ENCODE measurements at regions not wholly inside any gene's neighbourhood (a gene's known extent, or its start where the extent isn't known, plus 50 kb on each side); places are given as distances from the start of the nearest gene placed in this dataset.
A peak's percentile ranks its signal among the peaks of the same experiment; 100 is the strongest.

DNA sequence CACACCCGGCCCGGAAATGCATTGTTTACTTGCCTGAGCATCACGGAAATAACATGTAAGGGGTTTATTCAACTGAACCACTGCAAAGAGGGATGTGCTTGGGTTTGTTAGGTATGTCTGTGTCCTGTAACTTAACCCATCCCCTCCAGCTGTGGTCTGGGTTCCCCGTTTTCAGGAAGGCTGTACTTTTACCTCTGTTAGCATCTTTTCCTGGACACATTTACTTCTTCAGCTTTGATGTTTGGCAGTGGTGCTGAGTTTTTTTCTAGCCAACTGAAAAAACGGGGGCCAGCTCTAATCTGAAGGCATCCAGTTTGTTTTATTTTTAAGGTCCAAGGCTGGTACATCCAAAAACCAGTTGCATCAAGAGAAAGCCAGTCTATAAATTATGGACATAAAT is 561.8 kb downstream of the BNC2 start:
- H3K27ac ChIP-seq (ENCODE audit: low read length): no peak overlapping the region
- H3K4me3 ChIP-seq (ENCODE audit: low read length): no peak overlapping the region
- peaks cover 2% of the 10 kb centered on the region for H3K4me1 ChIP-seq (ENCODE audit: control insufficient read depth, insufficient read depth, low read length)
- H3K9me3 ChIP-seq (ENCODE audit: control insufficient read depth, low read length): no peaks in the 10 kb centered on the region
- intact Hi-C loops (cut with DNase I): no loop called here
- H3K27me3 ChIP-seq (ENCODE audit: control insufficient read depth, insufficient read depth): no peaks in the 10 kb centered on the region
- DNase-seq: no peak
- ATAC-seq: no peak
- 76% methylated on average over 5 of the region's 5 CpGs for WGBS

DNA sequence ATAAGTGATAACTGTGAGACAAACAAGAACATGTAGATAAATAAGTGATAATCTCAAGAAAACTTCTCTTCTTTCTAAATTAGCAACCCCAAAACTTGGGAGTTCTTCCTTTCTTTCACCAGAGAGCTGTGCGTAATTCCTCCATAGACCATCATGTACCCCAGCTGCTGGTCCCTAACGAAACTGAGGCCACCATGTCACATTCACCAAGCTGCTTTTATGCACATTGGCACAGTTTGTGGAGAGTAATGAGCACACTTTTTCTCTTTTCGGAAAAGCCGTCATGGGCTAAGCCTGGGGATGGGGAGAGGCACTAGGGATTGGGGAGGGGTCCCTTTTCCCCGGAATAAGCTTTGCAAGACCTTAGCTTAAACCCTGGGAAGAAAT is 561.4 kb downstream of the BNC2 start:
- intact Hi-C loops (cut with DNase I): no loop called here
- H3K27me3 ChIP-seq (ENCODE audit: control insufficient read depth, insufficient read depth): no peaks in the 10 kb centered on the region
- no peak for DNase-seq

DNA sequence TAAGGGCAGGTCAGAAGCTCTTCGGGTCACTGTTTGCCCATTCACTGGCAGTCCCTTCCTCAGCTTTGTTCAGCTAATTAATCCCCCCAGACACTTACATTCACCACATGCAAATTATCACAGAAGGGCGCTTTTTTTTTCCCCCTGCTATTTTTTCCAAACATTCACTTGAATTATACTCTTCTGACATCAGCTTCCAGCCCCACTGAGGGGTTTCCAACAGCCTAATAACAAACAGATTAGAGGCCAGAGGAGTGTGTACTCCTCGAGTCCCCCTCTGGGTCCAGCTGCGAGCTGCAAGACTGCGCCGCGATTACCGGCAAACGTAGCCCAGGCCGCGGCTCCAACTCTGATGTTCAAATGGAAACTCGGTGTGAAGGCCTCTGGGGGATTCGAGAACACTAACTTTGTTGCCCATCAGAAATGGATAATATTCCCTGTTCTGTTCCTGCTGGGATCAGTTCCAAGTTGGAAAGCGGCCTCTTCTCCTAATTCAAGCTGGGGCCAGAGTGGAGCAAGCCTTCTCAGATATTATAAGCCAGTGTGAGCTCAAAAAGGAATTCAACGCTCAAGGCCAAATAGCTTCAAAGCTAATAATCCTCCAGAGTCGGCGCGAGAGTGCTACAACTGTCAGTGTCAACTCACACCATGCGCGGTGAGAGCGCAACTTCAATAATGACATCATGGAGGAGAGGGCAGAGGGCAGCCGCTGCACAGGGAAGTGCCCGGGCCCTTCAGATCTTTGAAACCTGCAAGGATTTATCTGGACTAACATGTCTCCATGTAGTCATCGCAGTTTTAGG is 560.8 kb downstream of the BNC2 start:
- Histone ChIP-seq H3K4me1 (ENCODE audit: control insufficient read depth, insufficient read depth, low read length) (peaks cover 2% of the 10 kb centered on the region), H3K27me3 (ENCODE audit: control insufficient read depth, insufficient read depth) (no peaks in the 10 kb centered on the region), H3K9me3 (ENCODE audit: control insufficient read depth, low read length) (no peaks in the 10 kb centered on the region), H3K4me3 (ENCODE audit: low read length) (no peak overlapping the region), H3K27ac (ENCODE audit: low read length) (peak overlapping the region; percentile 17)
- peak; percentile 78 to 81 for ATAC-seq
- DNase-seq: peak; percentile 51 to 82 (median 80)
- 49% methylated on average over 24 of the region's 24 CpGs for WGBS
- intact Hi-C loops (cut with DNase I): no loop called here

More for the DNA sequence above, 561.4 kb downstream of the BNC2 start:
- Histone ChIP-seq H3K4me1 (ENCODE audit: control insufficient read depth, insufficient read depth, low read length) (peaks cover 2% of the 10 kb centered on the region), H3K27ac (ENCODE audit: low read length) (no peak overlapping the region), H3K4me3 (ENCODE audit: low read length) (no peak overlapping the region), H3K9me3 (ENCODE audit: control insufficient read depth, low read length) (no peaks in the 10 kb centered on the region)
- WGBS: 60% methylated on average over 5 of the region's 5 CpGs
- ATAC-seq: no peak

DNA sequence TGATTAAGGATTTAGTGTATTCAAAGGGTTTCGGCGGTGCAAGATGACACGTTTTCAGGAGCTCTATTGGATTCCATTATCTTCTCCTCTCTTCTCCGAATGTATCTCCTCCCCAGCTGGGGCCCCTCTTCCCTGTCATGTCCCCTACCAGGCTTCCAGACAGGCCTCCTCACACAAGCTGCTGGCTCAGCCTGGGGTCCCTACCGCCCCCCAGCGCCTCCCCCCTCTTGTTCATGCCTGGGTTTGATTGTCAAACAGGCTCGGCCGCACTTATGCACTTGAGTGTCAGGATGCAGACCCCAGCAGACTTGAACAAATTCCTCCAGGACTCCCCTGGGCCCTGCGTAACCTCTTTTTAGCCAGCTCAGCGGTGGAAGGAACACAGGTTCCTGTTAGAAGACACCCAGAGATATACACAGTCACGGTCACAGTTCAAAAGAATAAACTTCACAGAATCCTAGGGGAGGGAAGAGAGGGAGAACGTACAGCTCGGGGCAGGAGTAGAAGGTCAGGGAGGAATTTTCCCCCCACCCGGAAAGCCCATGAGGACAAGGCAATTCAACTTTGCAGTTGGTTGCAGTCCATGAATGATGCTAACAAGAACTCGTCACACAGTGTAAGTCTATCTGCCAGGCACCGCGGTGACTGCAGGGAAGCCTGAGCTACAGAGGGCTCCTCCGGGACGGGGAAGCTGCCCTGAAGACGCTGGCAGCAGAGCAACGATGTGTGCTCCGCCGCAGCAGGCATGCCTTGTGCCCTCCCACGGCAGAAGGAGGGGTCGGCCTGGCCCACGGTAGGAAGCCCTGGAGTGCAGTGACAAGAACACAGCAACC is 560.0 kb downstream of the BNC2 start:
- H3K9me3 ChIP-seq (ENCODE audit: control insufficient read depth, low read length): no peaks in the 10 kb centered on the region
- DNase-seq (peak; percentile 42 to 72 (median 69)), ATAC-seq (peak; percentile 49 to 54)
- no peak overlapping the region for H3K4me3 ChIP-seq (ENCODE audit: low read length)
- no peak overlapping the region for H3K27ac ChIP-seq (ENCODE audit: low read length)
- H3K4me1 ChIP-seq (ENCODE audit: control insufficient read depth, insufficient read depth, low read length): peaks cover 2% of the 10 kb centered on the region
- 52% methylated on average over 26 of the region's 26 CpGs for WGBS
- intact Hi-C loops (cut with DNase I): no loop called here
- H3K27me3 ChIP-seq (ENCODE audit: control insufficient read depth, insufficient read depth): no peaks in the 10 kb centered on the region

DNA sequence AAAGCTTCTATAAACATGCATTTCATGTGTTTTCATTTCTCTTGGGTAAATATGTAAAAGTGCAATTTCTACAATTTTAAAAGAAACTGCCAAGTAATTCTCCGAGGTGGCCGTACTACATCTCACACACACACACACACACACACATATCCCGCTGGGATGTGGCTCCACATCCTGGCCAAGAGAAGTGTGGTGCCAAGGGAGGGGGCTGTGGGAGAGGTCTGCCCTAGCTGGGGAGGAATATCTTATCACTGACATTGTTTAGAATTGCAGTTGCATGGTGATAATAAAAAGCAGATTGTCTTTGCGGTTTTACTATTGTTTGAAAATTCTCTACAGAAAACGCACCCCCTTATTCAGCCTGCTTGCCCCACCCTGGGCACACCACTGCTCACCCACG is 558.4 kb downstream of the BNC2 start:
- intact Hi-C loops (cut with DNase I): no loop called here
- Histone ChIP-seq H3K27me3 (ENCODE audit: control insufficient read depth, insufficient read depth) (no peaks in the 10 kb centered on the region), H3K9me3 (ENCODE audit: control insufficient read depth, low read length) (no peaks in the 10 kb centered on the region), H3K4me1 (ENCODE audit: control insufficient read depth, insufficient read depth, low read length) (peaks cover 2% of the 10 kb centered on the region), H3K4me3 (ENCODE audit: low read length) (no peak overlapping the region), H3K27ac (ENCODE audit: low read length) (no peak overlapping the region)
- DNase-seq: no peak
- ATAC-seq: no peak
- 33% methylated on average over 6 of the region's 6 CpGs for WGBS

DNA sequence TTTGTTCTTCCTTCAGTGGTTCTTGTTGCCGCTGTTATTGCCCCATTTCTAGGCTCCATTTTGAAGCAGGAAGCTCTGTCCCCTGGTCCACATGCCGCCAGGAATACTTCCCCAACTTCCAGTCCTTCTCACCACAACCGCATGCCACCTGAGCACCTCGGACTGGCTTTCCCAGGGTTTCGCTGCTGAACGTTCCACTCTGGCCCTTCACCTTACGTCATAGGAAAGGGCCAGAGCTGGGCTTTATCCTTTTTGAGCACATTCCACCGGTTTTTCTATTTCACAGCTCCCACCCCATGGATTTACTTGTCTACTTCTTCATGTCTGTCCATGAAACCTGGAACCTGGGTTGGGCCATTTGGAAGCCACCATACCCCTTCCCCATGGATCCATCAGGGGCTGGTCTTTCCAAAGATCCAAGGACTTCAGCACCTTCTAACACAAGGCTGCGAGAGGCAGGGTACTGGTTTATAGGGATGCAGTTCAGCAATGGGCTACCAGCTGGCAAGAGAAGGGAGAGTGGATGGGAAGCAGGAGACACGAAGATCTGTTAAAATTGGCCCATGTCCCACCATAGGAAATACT is 557.4 kb downstream of the BNC2 start:
- Histone ChIP-seq H3K9me3 (ENCODE audit: control insufficient read depth, low read length) (no peaks in the 10 kb centered on the region), H3K27me3 (ENCODE audit: control insufficient read depth, insufficient read depth) (no peaks in the 10 kb centered on the region), H3K4me3 (ENCODE audit: low read length) (no peak overlapping the region), H3K4me1 (ENCODE audit: control insufficient read depth, insufficient read depth, low read length) (peaks cover 2% of the 10 kb centered on the region), H3K27ac (ENCODE audit: low read length) (no peak overlapping the region)
- DNase-seq: no peak
- ATAC-seq: no peak
- intact Hi-C loops (cut with DNase I): no loop called here
- WGBS: 91% methylated on average over 10 of the region's 10 CpGs

DNA sequence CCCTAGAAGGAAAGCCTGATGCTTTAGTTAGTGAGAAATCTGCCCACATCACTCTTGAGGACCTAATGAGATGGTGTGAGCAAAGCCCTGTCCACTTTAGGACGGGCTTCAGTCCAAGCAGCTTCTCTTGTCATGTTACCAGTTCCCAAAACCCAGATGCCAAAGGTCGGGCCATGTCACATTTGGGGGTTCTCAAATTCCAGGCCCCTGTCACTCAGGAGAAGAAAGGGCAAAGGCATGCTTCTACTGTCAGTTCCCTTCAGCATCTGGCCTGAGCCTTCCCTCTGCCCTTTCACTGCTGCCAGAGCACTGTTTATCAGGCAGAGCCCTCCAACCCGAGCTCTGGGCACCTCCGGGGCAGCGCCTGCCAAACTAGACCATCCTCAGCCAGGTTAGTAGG is 556.0 kb downstream of the BNC2 start:
- Histone ChIP-seq H3K4me3 (ENCODE audit: low read length) (no peak overlapping the region), H3K27ac (ENCODE audit: low read length) (no peak overlapping the region), H3K27me3 (ENCODE audit: control insufficient read depth, insufficient read depth) (no peaks in the 10 kb centered on the region), H3K4me1 (ENCODE audit: control insufficient read depth, insufficient read depth, low read length) (no peaks in the 10 kb centered on the region), H3K9me3 (ENCODE audit: control insufficient read depth, low read length) (no peaks in the 10 kb centered on the region)
- ATAC-seq (no peak), DNase-seq (no peak)
- intact Hi-C loops (cut with DNase I): no loop called here
- WGBS: 85% methylated on average over 5 of the region's 5 CpGs

DNA sequence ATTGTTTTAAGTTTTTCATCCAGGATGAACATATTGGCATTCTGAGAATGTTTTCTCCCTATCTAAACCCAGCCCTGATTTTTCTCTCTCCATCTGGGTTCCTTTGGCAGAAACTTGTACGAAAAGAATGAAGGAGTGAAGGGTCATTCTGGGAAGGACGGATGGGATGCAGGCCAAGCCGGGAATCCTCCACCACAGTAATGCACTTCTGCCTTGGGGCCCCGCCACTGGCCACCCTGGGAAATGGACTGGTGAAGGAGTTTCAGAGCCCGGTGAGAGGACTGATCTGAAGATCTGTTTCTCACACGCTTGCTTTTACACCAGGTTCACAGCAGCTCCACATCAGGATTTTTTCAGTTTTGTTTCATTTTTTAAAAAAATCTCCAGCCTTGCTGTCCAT is 554.8 kb downstream of the BNC2 start:
- WGBS: 55% methylated on average over 6 of the region's 6 CpGs
- no peak for DNase-seq
- no peaks in the 10 kb centered on the region for H3K27me3 ChIP-seq (ENCODE audit: control insufficient read depth, insufficient read depth)
- H3K27ac ChIP-seq (ENCODE audit: low read length): no peak overlapping the region
- no peaks in the 10 kb centered on the region for H3K9me3 ChIP-seq (ENCODE audit: control insufficient read depth, low read length)
- no peaks in the 10 kb centered on the region for H3K4me1 ChIP-seq (ENCODE audit: control insufficient read depth, insufficient read depth, low read length)
- no peak for ATAC-seq
- intact Hi-C loops (cut with DNase I): no loop called here
- no peak overlapping the region for H3K4me3 ChIP-seq (ENCODE audit: low read length)

DNA sequence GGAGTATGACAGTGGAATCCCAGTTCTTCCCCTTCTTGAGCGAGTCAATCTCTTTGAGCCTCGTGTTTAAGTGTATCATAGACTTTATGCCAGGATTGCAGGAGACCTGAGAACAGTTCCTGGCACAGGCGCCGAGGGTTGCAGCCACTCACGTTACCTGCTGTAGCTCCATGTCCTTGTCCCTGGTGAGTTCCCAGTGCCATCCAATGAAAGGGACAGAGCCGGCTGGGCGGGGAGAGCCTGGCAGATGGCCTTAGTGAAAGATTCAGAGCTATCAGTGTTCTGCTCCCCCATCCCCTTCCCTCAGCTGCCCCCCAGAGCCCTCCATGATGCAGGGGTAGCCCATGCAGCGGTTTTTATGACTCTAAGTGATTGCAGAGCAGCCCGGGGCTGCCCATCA is 554.0 kb downstream of the BNC2 start:
- H3K27me3 ChIP-seq (ENCODE audit: control insufficient read depth, insufficient read depth): no peaks in the 10 kb centered on the region
- no peaks in the 10 kb centered on the region for H3K4me1 ChIP-seq (ENCODE audit: control insufficient read depth, insufficient read depth, low read length)
- intact Hi-C loops (cut with DNase I): no loop called here
- WGBS: 80% methylated on average over 9 of the region's 9 CpGs
- H3K4me3 ChIP-seq (ENCODE audit: low read length): no peak overlapping the region
- DNase-seq: no peak
- ATAC-seq: no peak
- no peak overlapping the region for H3K27ac ChIP-seq (ENCODE audit: low read length)
- H3K9me3 ChIP-seq (ENCODE audit: control insufficient read depth, low read length): no peaks in the 10 kb centered on the region

DNA sequence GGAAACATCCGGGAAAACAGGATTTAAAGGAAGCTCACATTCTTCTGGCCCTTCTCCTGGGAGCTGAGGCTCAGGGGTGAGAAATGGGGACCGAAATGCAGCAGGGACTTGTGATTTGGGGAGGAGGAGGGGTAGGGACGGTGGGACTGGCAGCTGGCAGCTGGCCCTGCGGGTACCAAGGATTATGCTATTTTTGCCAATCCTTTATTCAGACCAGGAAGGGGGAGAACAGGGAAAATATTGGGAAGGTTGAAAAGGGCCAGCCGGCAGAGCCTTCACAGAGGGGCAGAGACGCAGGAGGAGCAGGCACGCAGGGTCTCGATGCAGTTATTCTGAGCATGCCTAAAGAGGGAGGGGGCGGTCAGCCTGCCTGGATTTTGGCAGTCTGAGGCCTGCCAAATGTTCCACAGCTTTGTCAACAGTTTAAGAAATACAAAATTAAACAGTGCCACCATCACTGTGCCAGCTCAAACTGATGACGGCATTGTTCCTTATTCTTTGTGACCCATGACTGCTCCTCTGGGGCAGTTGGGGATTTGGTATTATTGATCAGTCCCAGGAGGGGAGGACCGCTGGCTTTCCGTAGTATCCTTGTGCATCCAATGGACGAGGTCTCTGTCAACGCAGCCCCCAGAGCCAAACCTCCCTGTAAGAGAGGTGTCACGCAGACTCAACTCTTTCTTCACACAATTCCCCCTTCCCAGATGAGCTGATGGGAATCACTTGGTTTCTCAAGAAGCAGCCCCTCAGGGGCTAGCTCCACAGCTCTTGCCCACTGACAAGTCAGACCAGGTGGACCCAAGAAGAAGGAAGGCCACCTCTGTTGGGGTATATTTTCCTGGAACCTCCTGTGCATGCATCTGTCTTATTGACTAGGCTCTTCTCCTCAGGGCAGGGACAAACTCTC is 553.3 kb downstream of the BNC2 start:
- no peaks in the 10 kb centered on the region for H3K4me1 ChIP-seq (ENCODE audit: control insufficient read depth, insufficient read depth, low read length)
- no peak for ATAC-seq
- H3K27ac ChIP-seq (ENCODE audit: low read length): no peak overlapping the region
- intact Hi-C loops (cut with DNase I): no loop called here
- no peak for DNase-seq
- 75% methylated on average over 15 of the region's 15 CpGs for WGBS
- H3K9me3 ChIP-seq (ENCODE audit: control insufficient read depth, low read length): no peaks in the 10 kb centered on the region
- H3K4me3 ChIP-seq (ENCODE audit: low read length): no peak overlapping the region
- H3K27me3 ChIP-seq (ENCODE audit: control insufficient read depth, insufficient read depth): no peaks in the 10 kb centered on the region

All from right cardiac atrium (tissue), 5 donors.